SK-N-SH (cell line): ENCODE measurements at regions not wholly inside any gene's neighbourhood (a gene's known extent, or its start where the extent isn't known, plus 50 kb on each side); places are given as distances from the start of the nearest gene placed in this dataset.
A peak's percentile ranks its signal among the peaks of the same experiment; 100 is the strongest.

Experiments used
- CTCF ChIA-PET: fragments of 300-600, 350-600 bp; formaldehyde crosslinking; extraction: SDS; loops from one replicate; lab custom pipeline; 2021; lab: Yijun Ruan, JAX
- POLR2A ChIA-PET: fragments of 350-600 bp; sonication (Branson Sonifier 250); formaldehyde crosslinking; extraction: SDS; loops from one replicate; lab custom pipeline; 2020; ENCODE audit warnings: antibody characterized with exemption, inconsistent platforms; lab: Yijun Ruan, JAX
- DNase-seq: peaks from one replicate; pipeline ENCODE4 v3.0.0; 2012
- H2AFZ ChIP-seq: fragments of 200-600 bp; sonication (generic); 2 replicates; pipeline ENCODE4 v1.8.1; 2016; ENCODE audit warnings: antibody characterized with exemption, mild to moderate bottlenecking, low read depth
- H3F3A ChIP-seq: fragments of 200-600 bp; sonication (generic); replicated peaks from 2 replicates; pipeline ENCODE3; 2016; ENCODE audit warnings: antibody characterized with exemption, mild to moderate bottlenecking; ENCODE audit not compliant: insufficient read depth
- H3K27ac ChIP-seq, 2 experiments: fragments of 200-500 bp in 1 of 2; fragments of 200-600 bp in 1 of 2; sonication (Bioruptor generic) in 1 of 2; sonication (generic), shearing (Covaris generic) in 1 of 2; 2 replicates each; pipeline versions ENCODE4 v1.5.1 to v1.6.1; 2014 to 2016; ENCODE audit warnings: low read depth in 2 of 2, inconsistent platforms in 1 of 2, low read length in 1 of 2, mild to moderate bottlenecking in 1 of 2, mixed read lengths in 1 of 2
- H3K27me3 ChIP-seq: fragments of 200-600 bp; sonication (generic), shearing (Covaris generic); 2 replicates; pipeline ENCODE4 v1.6.1; 2016; ENCODE audit warnings: mixed run types; ENCODE audit not compliant: insufficient read depth
- H3K36me3 ChIP-seq, 2 experiments: fragments of 200-500 bp in 1 of 2; fragments of 200-600 bp in 1 of 2; sonication (Bioruptor generic) in 1 of 2; sonication (generic) in 1 of 2; replicated peaks in 1 of 2; 2 replicates each; pipeline versions ENCODE3 to v1.5.1; 2014 to 2016; ENCODE audit warnings: low read length in 1 of 2, mild to moderate bottlenecking in 1 of 2; ENCODE audit not compliant: insufficient read depth in 2 of 2, control insufficient read depth in 1 of 2
- H3K4me1 ChIP-seq, 2 experiments: fragments of 200-500 bp in 1 of 2; fragments of 200-600 bp in 1 of 2; sonication (Bioruptor generic) in 1 of 2; sonication (generic), shearing (Covaris generic) in 1 of 2; 2 replicates each; pipeline versions ENCODE4 v1.5.1 to v1.6.1; 2014 to 2016; ENCODE audit warnings: low read depth in 1 of 2, low read length in 1 of 2, mixed run types in 1 of 2; ENCODE audit not compliant: insufficient read depth in 2 of 2, control insufficient read depth in 1 of 2
- H3K4me2 ChIP-seq: fragments of 200-600 bp; sonication (generic), shearing (Covaris generic); 2 replicates; pipeline ENCODE4 v1.6.1; 2017; ENCODE audit warnings: mixed run types
- H3K4me3 ChIP-seq, 2 experiments: fragments of 200-500 bp in 1 of 2; fragments of 200-600 bp in 1 of 2; sonication (Bioruptor generic) in 1 of 2; sonication (generic), shearing (Covaris generic) in 1 of 2; 2 replicates each; pipeline versions ENCODE4 v1.5.1 to v1.8.1; 2014 to 2016; ENCODE audit warnings: low read depth in 2 of 2, inconsistent platforms in 1 of 2, low read length in 1 of 2, mild to moderate bottlenecking in 1 of 2, mixed read lengths in 1 of 2, moderate library complexity in 1 of 2
- H3K79me2 ChIP-seq: fragments of 200-600 bp; sonication (generic); 2 replicates; pipeline ENCODE4 v1.8.1; 2017; ENCODE audit warnings: mild to moderate bottlenecking; ENCODE audit not compliant: insufficient read depth
- H3K9ac ChIP-seq: fragments of 200-600 bp; sonication (generic); 2 replicates; pipeline ENCODE4 v1.6.1; 2017; ENCODE audit warnings: mixed run types
- H3K9me2 ChIP-seq: fragments of 200-600 bp; sonication (generic); 2 replicates; pipeline ENCODE4 v1.6.1; 2017; ENCODE audit warnings: mixed run types
- H3K9me3 ChIP-seq: fragments of 200-600 bp; sonication (generic); 2 replicates; pipeline ENCODE4 v1.6.1; 2017; ENCODE audit warnings: mixed run types, mild to moderate bottlenecking, moderate library complexity
- H4K20me1 ChIP-seq: fragments of 200-600 bp; sonication (generic); 2 replicates; pipeline ENCODE4 v1.6.1; 2017; ENCODE audit warnings: mild to moderate bottlenecking, mixed run types; ENCODE audit not compliant: insufficient read depth
- CHD2 ChIP-seq: fragments of 150-350 bp; IDR thresholded peaks from 2 replicates; pipeline ENCODE4 v1.6.1; 2018; ENCODE audit warnings: low read length; ENCODE audit not compliant: partially characterized antibody
- CTCF ChIP-seq: fragments of 200-600 bp; sonication (generic); IDR thresholded peaks from 2 replicates; pipeline ENCODE4 v1.6.1; 2017; ENCODE audit warnings: antibody characterized with exemption, mild to moderate bottlenecking, moderate library complexity
- FOSL2 ChIP-seq: IDR thresholded peaks from 2 replicates; pipeline ENCODE4 v1.4.0; 2012; ENCODE audit warnings: low read depth, mild to moderate bottlenecking, moderate library complexity, borderline replicate concordance
- FOXJ3 ChIP-seq: sonication (generic); formaldehyde crosslinking; IDR thresholded peaks from 2 replicates; pipeline ENCODE4 v1.5.1; 2020; ENCODE audit warnings: mild to moderate bottlenecking, missing genetic modification reagents
- GABPA ChIP-seq: IDR thresholded peaks from 2 replicates; pipeline ENCODE4 v1.4.0; 2012; ENCODE audit warnings: low read depth, mild to moderate bottlenecking
- IRF3 ChIP-seq: fragments of 150-350 bp; IDR thresholded peaks from 2 replicates; pipeline ENCODE4 v1.6.1; 2016; ENCODE audit warnings: mild to moderate bottlenecking, low read depth, low read length
- MAX ChIP-seq: IDR thresholded peaks from 2 replicates; pipeline ENCODE4 v1.4.0; 2012; ENCODE audit warnings: low read depth
- MEF2A ChIP-seq: IDR thresholded peaks from 2 replicates; pipeline ENCODE4 v1.4.0; 2012; ENCODE audit warnings: low read depth, borderline replicate concordance
- NFIC ChIP-seq: IDR thresholded peaks from 2 replicates; pipeline ENCODE4 v1.4.0; 2012; ENCODE audit warnings: borderline replicate concordance
- NRF1 ChIP-seq: IDR thresholded peaks from 2 replicates; pipeline ENCODE4 v1.6.1; 2012; ENCODE audit warnings: low read depth, mild to moderate bottlenecking, low read length
- PBX3 ChIP-seq: IDR thresholded peaks from 2 replicates; pipeline ENCODE4; 2012
- RCOR1 ChIP-seq: fragments of 150-350 bp; IDR thresholded peaks from 2 replicates; pipeline ENCODE4 v1.6.1; 2017; ENCODE audit warnings: antibody characterized with exemption, low read length
- RFX5 ChIP-seq: IDR thresholded peaks from 2 replicates; pipeline ENCODE4 v1.6.1; 2012; ENCODE audit warnings: mild to moderate bottlenecking, improper control_type of control experiment, low read length
- SIN3A ChIP-seq: IDR thresholded peaks from 2 replicates; pipeline ENCODE4 v1.6.1; 2012; ENCODE audit warnings: low read depth, mild to moderate bottlenecking, low read length, moderate library complexity, borderline replicate concordance
- USF2 ChIP-seq: fragments of 150-350 bp; IDR thresholded peaks from 2 replicates; pipeline ENCODE4 v1.6.1; 2017; ENCODE audit warnings: antibody characterized with exemption, low read length, low read depth, borderline replicate concordance
- ZBTB33 ChIP-seq: IDR thresholded peaks from 2 replicates; pipeline ENCODE4 v1.4.0; 2012; ENCODE audit warnings: low read depth, borderline replicate concordance
- WGBS: methylation state at CpG from one replicate; pipeline ENCODE4 v1.1.6; 2017; ENCODE audit warnings: low lambda C conversion rate; 5-methylcytosine and 5-hydroxymethylcytosine counted together

GRCh38 chr6:77292564-77293546 lies 170.4 kb downstream of the HTR1B start (continued):
- TF ChIP-seq NFIC (0 out of 2 replicates have a peak, but pooled peaks have one; percentile 6), RFX5 (no peak), SIN3A (no peak), PBX3 (peak; percentile 12; the same call in 1 of the 2 replicates), FOXJ3 (CRISPR knock-in tag) (no peak)
- TF ChIP-seq, all 33 proteins: peak for 9

GRCh38 chr6:77290798-77291197 lies 172.5 kb downstream of the HTR1B start:
- H3K36me3 ChIP-seq, result no peaks in the 10 kb centered on the region
- peaks cover 33% of the 10 kb centered on the region for H3F3A ChIP-seq
- H3K9me3 ChIP-seq, result no peaks in the 10 kb centered on the region
- POLR2A ChIA-PET, result no interaction called here
- peaks cover 0 to 11% of the 10 kb centered on the region in 2 experiments; a peak in 2 of 4 replicates for H3K4me1 ChIP-seq
- peak overlapping the region; percentile 77 for H2AFZ ChIP-seq
- no peak overlapping the region for H3K4me3 ChIP-seq
- H3K27me3 ChIP-seq, result no peaks in the 10 kb centered on the region
- H4K20me1 ChIP-seq, result no peaks in the 10 kb centered on the region
- H3K9ac ChIP-seq, result no peak overlapping the region
- CTCF ChIA-PET, result no interaction called here
- no peaks in the 10 kb centered on the region for H3K79me2 ChIP-seq
- no peak for DNase-seq
- WGBS, result 64% methylated on average over 1 of the region's 1 CpG
- no peak overlapping the region for H3K27ac ChIP-seq
- H3K9me2 ChIP-seq, result no peaks in the 10 kb centered on the region
- TF ChIP-seq RCOR1, result no peak
- TF ChIP-seq GABPA, result no peak
- TF ChIP-seq FOXJ3 (CRISPR knock-in tag), result no peak
- TF ChIP-seq CTCF, result no peak
- TF ChIP-seq FOSL2, result no peak
- no peak for TF ChIP-seq MAX
- no peak for TF ChIP-seq RFX5
- no peak for TF ChIP-seq IRF3
- TF ChIP-seq CHD2, result no peak
- no peak for TF ChIP-seq NRF1
- no peak for TF ChIP-seq MEF2A
- no peak for TF ChIP-seq ZBTB33
- no peak for TF ChIP-seq USF2
- TF ChIP-seq, all 33 proteins: peak for 0
- H3K4me2 ChIP-seq, result no peak overlapping the region
